HG03342 (cell line): ENCODE measurements at regions not wholly inside any gene's neighbourhood (a gene's known extent, or its start where the extent isn't known, plus 50 kb on each side); places are given as distances from the start of the nearest gene placed in this dataset.
"Not testable (repeated sequence)": the region's sequence is repeated elsewhere in the genome, so short reads cannot be mapped to it uniquely, and the experiment has no call there.

Experiments used
- ATAC-seq: cut with Tn5 transposase; IDR thresholded peaks from one replicate; pipeline ENCODE4 v1.9.1; 2021; ENCODE audit warnings: mild to moderate bottlenecking, moderate library complexity; ENCODE audit not compliant: unreplicated experiment

- ATAC-seq = no peak
These were observed 93.6 kb upstream of the SSTR4 start for GRCh38 chr20:22941550-22941949.

- no peak for ATAC-seq
These were observed 92.4 kb upstream of the SSTR4 start for GRCh38 chr20:22942742-22943141.

GRCh38 chr20:22944062-22944461, 91.0 kb upstream of the SSTR4 start:
- no peak for ATAC-seq

- no peak for ATAC-seq
These were observed 90.2 kb upstream of the SSTR4 start for GRCh38 chr20:22944936-22945335.

- ATAC-seq = no peak
These were observed 88.5 kb upstream of the SSTR4 start for GRCh38 chr20:22946596-22946995.

GRCh38 chr20:22949331-22950109, 85.6 kb upstream of the SSTR4 start:
- no peak for ATAC-seq

- ATAC-seq = no peak
These were observed 83.1 kb upstream of the SSTR4 start for GRCh38 chr20:22951966-22952365.

- ATAC-seq = no peak
These were observed 80.5 kb upstream of the SSTR4 start for GRCh38 chr20:22954661-22955060.

GRCh38 chr20:22958390-22958789, 76.7 kb upstream of the SSTR4 start:
- ATAC-seq = no peak

GRCh38 chr20:22962567-22963439, 72.3 kb upstream of the SSTR4 start:
- ATAC-seq = no peak

GRCh38 chr20:22963581-22963980, 71.5 kb upstream of the SSTR4 start:
- ATAC-seq = no peak

GRCh38 chr20:22966787-22967464, 68.2 kb upstream of the SSTR4 start:
- no peak for ATAC-seq

- not testable (repeated sequence) for ATAC-seq
These were observed 67.4 kb upstream of the SSTR4 start for GRCh38 chr20:22967706-22968105.

- ATAC-seq = not testable (repeated sequence)
These were observed 66.1 kb upstream of the SSTR4 start for GRCh38 chr20:22969031-22969430.

GRCh38 chr20:22971077-22971476, 64.0 kb upstream of the SSTR4 start:
- not testable (repeated sequence) for ATAC-seq

GRCh38 chr20:22974354-22974753, 60.8 kb upstream of the SSTR4 start:
- no peak for ATAC-seq

GRCh38 chr20:22977047-22977785, 57.9 kb upstream of the SSTR4 start:
- no peak for ATAC-seq

GRCh38 chr20:22984008-22984407, 51.1 kb upstream of the SSTR4 start:
- ATAC-seq = no peak

- no peak for ATAC-seq
These were observed 50.5 kb upstream of the SSTR4 start for GRCh38 chr20:22984606-22985005.

GRCh38 chr20:22985239-22985778, 49.8 kb upstream of the SSTR4 start:
- no peak for ATAC-seq
